Effector memory CD4-positive, alpha-beta T cell (primary cell): ENCODE measurements at regions not wholly inside any gene's neighbourhood (a gene's known extent, or its start where the extent isn't known, plus 50 kb on each side); places are given as distances from the start of the nearest gene placed in this dataset.

Experiments
- DNase-seq, 3 donors: peaks; one replicate each; pipeline ENCODE4 v3.0.0-alpha.2; 2020
- H3K27ac ChIP-seq: 2 replicates; pipeline ENCODE4 v1.7.0; 2013; ENCODE audit warnings: mild to moderate bottlenecking, low read length, moderate library complexity; ENCODE audit not compliant: insufficient read depth, poor library complexity, severe bottlenecking
- H3K27me3 ChIP-seq: replicated peaks from 2 replicates; pipeline ENCODE4 v1.7.0; 2013; ENCODE audit warnings: mild to moderate bottlenecking, low read length; ENCODE audit not compliant: insufficient read depth, control insufficient read depth, poor library complexity, severe bottlenecking
- H3K36me3 ChIP-seq: 2 replicates; pipeline ENCODE4 v1.7.0; 2013; ENCODE audit warnings: mild to moderate bottlenecking, low read length, moderate library complexity; ENCODE audit not compliant: control insufficient read depth, insufficient read depth
- H3K4me1 ChIP-seq: 2 replicates; pipeline ENCODE4 v1.7.0; 2013; ENCODE audit warnings: low read length, mild to moderate bottlenecking; ENCODE audit not compliant: control insufficient read depth, insufficient read depth, poor library complexity, severe bottlenecking
- H3K4me3 ChIP-seq: 2 replicates; pipeline ENCODE4 v1.7.0; 2013; ENCODE audit warnings: low read length, low read depth, mild to moderate bottlenecking; ENCODE audit not compliant: insufficient read depth, poor library complexity, severe bottlenecking
- H3K9me3 ChIP-seq: 2 replicates; pipeline ENCODE4 v1.7.0; 2013; ENCODE audit warnings: mild to moderate bottlenecking, low read length, moderate library complexity; ENCODE audit not compliant: control insufficient read depth

DNA sequence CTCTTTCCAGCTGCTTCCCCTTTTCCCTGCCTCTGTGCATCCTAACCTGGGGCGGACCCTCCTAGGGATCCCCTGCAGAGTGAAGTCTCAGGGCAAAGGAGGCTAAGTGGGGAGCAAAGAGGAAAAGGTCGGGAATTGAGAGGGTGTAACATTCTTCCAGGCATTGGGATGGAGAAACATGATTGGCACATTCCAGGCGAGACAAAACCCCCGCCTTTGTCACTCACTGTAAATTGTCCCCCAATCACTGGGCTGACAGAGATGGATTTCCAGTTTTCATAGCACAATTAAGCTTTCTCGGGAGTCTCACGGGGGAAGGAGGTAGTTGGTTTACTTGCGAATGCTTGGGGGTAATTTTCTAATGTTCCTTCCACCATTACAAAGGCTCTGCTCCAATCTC, 74.9 kb downstream of the MIAT start:
- no peak overlapping the region for H3K4me3 ChIP-seq
- H3K4me1 ChIP-seq, result no peaks in the 10 kb centered on the region
- no peaks in the 10 kb centered on the region for H3K27me3 ChIP-seq
- H3K36me3 ChIP-seq, result peaks cover 22% of the 10 kb centered on the region
- no peak overlapping the region for H3K27ac ChIP-seq
- H3K9me3 ChIP-seq, result no peaks in the 10 kb centered on the region
- no peak for DNase-seq

DNA sequence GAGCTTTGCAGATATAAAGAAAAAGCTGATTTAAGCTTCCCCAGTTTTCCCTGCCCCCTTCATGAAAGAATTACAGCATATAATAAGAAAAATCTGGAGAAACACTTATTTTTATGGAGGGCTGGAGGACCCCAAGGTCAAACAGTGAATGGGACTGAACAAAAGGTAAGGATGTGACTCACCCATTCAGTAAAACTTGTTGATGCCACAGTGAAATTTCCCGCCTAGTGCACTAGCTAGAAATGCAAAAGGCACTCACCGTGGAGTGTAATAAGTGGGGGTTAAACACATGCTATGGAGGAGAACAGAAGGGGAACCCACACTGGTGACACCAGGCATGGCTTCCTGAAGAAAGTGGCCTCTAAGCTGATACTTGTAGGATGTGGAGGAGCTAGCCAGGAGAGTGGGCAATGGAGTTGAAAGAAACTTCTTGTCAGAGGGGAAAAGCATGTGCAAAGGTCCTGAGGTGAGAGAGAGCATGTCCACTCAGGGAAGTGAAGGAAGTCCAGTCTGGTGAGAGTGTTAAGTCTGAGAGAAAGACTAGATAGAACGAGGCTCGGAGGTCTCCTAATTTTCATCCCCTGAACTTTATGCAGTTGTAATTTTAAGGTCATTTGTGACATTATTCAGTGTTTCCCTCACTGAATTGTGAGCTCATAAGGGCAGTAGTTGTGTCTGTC, 77.1 kb downstream of the MIAT start:
- Histone ChIP-seq H3K4me1 (no peaks in the 10 kb centered on the region), H3K4me3 (no peak overlapping the region), H3K27ac (no peak overlapping the region), H3K36me3 (peaks cover 32% of the 10 kb centered on the region), H3K27me3 (no peaks in the 10 kb centered on the region), H3K9me3 (no peaks in the 10 kb centered on the region)
- no peak for DNase-seq

DNA sequence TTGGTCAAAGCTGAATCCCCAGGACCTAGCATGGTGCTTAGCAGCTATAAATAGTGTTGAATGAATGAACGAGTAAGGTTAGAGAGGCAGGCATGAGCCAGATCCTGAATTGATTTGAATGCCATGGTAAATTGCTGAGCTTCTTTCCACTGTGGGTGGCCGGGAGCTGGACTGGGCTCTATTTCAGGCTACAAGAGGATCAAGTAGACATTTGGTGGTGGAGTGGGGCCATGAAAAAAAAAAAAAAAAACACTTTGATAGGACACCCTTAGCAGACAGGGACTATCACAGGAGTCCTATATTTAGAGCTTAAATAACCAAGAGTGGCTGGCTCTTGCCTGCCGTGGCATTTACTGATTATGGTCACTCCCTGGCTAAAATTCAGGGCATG, 77.6 kb downstream of the MIAT start:
- Histone ChIP-seq H3K4me3 (no peak overlapping the region), H3K9me3 (no peaks in the 10 kb centered on the region), H3K4me1 (no peaks in the 10 kb centered on the region), H3K36me3 (peaks cover 30% of the 10 kb centered on the region), H3K27ac (no peak overlapping the region), H3K27me3 (no peaks in the 10 kb centered on the region)
- DNase-seq, result no peak

DNA sequence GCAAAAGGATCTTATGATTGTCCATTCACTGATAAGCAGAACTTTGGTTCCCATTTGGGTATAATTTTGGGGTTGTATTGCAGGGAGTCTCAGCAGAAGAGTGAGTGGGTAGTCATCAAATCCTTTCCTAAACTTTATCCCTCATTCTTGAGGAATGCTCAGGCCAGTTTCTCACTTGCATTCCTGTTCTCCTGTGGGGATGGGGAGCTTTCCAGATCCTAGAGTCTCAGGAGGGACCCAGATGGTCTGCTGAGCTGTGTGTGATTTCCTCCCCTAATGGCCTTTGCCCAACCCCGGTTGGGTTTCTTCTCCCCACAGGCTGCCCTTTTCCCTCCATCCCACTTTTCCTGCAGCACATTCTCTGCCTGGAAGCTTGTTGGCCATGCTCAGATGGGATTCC, 79.9 kb downstream of the MIAT start:
- Histone ChIP-seq H3K27ac (no peak overlapping the region), H3K4me3 (no peak overlapping the region), H3K4me1 (no peaks in the 10 kb centered on the region), H3K36me3 (peaks cover 42% of the 10 kb centered on the region), H3K27me3 (no peaks in the 10 kb centered on the region), H3K9me3 (no peaks in the 10 kb centered on the region)
- no peak for DNase-seq

DNA sequence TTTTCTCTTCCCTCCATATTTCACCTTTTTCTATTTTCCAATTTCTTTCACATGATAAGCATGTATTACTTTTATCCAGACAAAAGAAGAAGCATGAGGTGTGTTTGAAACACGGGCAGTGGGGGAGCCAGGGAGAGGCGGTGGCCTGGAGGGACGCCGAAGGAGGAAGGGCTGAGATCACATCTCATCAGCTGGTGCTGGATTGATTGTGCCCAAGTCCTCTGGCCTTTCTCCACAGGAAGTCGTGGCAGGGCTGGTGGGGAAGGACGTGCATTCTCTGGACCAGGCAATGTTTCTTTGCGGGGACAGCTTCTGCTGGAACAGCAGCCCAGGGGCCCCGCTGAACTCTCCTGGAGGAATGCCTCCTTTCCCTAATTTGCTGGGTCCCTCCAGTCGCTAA, 82.9 kb downstream of the MIAT start:
- no peaks in the 10 kb centered on the region for H3K27me3 ChIP-seq
- no peak for DNase-seq
- no peaks in the 10 kb centered on the region for H3K9me3 ChIP-seq
- no peak overlapping the region for H3K4me3 ChIP-seq
- peaks cover 37% of the 10 kb centered on the region for H3K36me3 ChIP-seq
- H3K27ac ChIP-seq, result no peak overlapping the region
- H3K4me1 ChIP-seq, result no peaks in the 10 kb centered on the region

DNA sequence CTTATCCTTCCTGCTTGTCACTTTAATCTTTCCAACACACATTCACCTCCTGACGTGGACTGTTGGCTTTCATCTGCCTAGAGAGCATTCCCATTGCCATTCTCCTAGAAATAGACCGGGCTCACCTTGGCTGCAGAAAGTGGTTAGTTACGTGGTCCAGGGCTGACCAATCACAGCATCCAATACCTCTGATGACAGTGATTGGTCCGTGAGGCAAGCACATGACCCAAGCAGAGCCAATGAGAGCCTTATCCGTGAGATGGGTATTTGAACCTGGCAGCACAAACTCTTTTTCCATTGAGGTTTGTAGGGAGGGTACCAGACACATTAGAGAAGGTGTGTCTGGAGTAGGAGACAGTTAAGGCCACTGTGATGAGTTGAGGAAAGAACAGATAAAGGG, 85.8 kb downstream of the MIAT start:
- peaks cover 26% of the 10 kb centered on the region for H3K36me3 ChIP-seq
- H3K9me3 ChIP-seq, result no peaks in the 10 kb centered on the region
- no peaks in the 10 kb centered on the region for H3K4me1 ChIP-seq

DNA sequence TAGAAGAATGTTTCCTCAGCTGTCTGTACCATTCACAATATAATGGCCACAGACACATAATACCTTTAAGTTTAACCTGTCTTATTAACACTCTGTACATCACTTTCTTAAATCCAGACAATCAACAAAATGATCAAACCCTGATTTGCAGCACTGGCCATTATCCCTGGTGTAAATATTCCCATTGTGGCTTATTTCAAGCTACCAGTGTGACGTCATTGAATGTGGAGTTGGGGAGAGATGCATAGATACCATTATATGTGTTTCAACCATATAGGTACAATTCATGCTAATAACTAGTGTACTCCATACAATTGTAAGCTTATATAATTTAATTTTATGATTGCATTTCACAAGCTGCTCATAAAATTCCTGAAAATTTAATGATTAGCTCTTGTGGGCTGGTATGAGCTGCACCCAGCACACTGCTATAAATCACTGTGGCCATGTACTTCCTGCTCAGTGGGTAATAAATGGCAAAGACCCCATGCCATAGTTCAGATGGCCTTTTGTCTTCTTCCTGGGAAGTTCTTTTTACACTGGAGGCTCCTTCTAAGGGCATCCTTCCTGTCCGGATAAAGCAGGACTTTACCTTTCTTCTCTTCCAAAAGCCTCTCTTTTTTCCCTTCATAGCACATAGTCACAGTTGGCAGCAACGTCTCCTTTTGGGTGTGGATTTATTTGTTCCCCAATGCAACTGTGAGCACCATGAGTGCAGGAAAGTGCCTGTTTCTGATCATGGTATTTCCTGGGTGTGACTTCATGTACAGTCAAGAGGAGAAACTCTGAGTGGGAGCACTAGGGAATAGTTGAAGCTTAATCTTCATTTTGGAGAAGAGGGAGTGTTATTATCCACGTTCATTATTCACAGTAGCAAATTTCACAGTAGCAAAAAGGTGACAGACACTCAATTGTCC, 87.8 kb downstream of the MIAT start:
- Histone ChIP-seq H3K27me3 (no peaks in the 10 kb centered on the region), H3K9me3 (no peaks in the 10 kb centered on the region), H3K4me3 (no peak overlapping the region), H3K4me1 (no peaks in the 10 kb centered on the region), H3K27ac (no peak overlapping the region), H3K36me3 (peaks cover 18% of the 10 kb centered on the region)
- no peak for DNase-seq

More for the DNA sequence above, 85.8 kb downstream of the MIAT start:
- Histone ChIP-seq H3K4me3 (no peak overlapping the region), H3K27ac (no peak overlapping the region), H3K27me3 (no peaks in the 10 kb centered on the region)
- DNase-seq, result no peak

DNA sequence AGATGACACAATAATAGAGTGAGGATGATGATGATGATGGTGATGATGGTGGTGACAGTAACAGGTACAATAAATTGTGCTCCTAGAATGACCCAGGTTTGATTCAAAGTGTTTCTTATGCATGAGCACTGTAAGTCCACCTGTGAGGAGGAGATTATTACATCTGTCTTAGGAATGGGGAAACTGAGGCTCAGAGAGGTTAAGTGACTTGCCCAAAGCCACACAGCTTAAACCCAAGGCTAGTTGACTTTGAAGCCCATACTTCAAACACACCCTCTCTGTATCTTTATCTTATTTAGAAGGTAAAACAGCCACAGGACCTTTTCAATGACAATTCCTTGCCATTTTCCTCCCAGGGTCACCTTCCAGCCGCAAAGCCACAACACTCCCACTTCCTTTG, 88.9 kb downstream of the MIAT start:
- no peak for DNase-seq
- H3K4me1 ChIP-seq, result no peaks in the 10 kb centered on the region
- no peak overlapping the region for H3K4me3 ChIP-seq
- H3K36me3 ChIP-seq, result peaks cover 13% of the 10 kb centered on the region
- H3K9me3 ChIP-seq, result no peaks in the 10 kb centered on the region
- no peaks in the 10 kb centered on the region for H3K27me3 ChIP-seq
- H3K27ac ChIP-seq, result no peak overlapping the region

DNA sequence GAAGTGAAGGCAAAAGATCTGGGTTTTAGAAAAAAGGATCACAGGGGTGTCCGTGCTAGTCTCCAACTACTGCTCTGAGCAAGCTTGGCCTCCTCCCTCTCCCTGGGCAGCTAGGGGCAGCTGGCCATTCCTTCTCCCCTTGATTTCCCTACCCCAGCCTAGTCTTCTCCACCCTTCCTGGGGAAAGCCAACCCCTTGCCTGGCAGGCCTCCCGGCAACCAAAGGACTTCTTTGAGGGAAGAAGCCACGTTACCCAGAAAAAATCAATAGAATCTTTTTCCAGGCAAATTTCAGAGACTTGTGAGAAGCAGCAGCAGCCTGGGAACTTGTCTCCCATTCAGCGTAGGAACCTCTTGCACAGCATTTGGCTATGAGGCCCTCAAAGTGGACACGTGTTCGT, 91.5 kb downstream of the MIAT start:
- Histone ChIP-seq H3K4me1 (no peaks in the 10 kb centered on the region), H3K4me3 (no peak overlapping the region), H3K27ac (no peak overlapping the region), H3K27me3 (no peaks in the 10 kb centered on the region), H3K36me3 (no peaks in the 10 kb centered on the region), H3K9me3 (no peaks in the 10 kb centered on the region)
- no peak for DNase-seq

DNA sequence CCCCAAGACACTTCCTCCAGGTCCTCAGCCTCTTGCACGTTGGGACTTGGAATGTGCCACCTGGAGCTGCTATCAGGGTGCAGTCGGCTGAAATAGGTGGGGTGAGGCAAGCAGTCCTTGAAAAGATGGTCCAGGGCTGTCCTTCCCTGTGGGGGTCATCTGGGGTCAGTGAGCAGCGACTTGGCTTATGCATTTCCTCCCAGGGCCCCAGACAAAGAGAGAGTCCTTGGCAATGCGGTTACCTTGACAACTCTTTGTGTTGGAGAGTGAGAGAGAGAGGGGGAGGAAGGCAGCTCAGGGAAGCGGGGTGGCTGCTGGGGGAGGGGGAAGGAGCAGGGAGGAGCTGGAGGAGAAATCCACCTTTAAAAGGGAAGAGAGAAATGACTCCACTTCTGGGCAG, 93.8 kb downstream of the MIAT start:
- H3K27me3 ChIP-seq, result no peaks in the 10 kb centered on the region
- no peaks in the 10 kb centered on the region for H3K4me1 ChIP-seq
- no peak overlapping the region for H3K4me3 ChIP-seq
- DNase-seq, result no peak
- peaks cover 5% of the 10 kb centered on the region for H3K36me3 ChIP-seq
- no peaks in the 10 kb centered on the region for H3K9me3 ChIP-seq
- no peak overlapping the region for H3K27ac ChIP-seq
